NCI-H69 (cell line): ENCODE measurements at regions not wholly inside any gene's neighbourhood (a gene's known extent, or its start where the extent isn't known, plus 50 kb on each side); places are given as distances from the start of the nearest gene placed in this dataset.
"Not testable (repeated sequence)": the region's sequence is repeated elsewhere in the genome, so short reads cannot be mapped to it uniquely, and the experiment has no call there.

Experiments used
- DNase-seq: peaks from one replicate; lab custom pipeline; 2025; lab: John Stamatoyannopoulos, UW

- DNase-seq, result no peak
Observed at GRCh38 chr10:44567471-44567870, 182.6 kb upstream of the CXCL12 start.

GRCh38 chr10:44569193-44570091 is 184.5 kb upstream of the CXCL12 start:
- no peak for DNase-seq

GRCh38 chr10:44571701-44572100 is 186.8 kb upstream of the CXCL12 start:
- DNase-seq, result no peak

GRCh38 chr10:44572146-44572545 is 187.2 kb upstream of the CXCL12 start:
- DNase-seq, result no peak

GRCh38 chr10:44573821-44574220 is 188.9 kb upstream of the CXCL12 start:
- DNase-seq, result no peak

GRCh38 chr10:44574596-44575480 is 189.9 kb upstream of the CXCL12 start:
- no peak for DNase-seq

- DNase-seq, result no peak
Observed at GRCh38 chr10:44575601-44576380, 190.9 kb upstream of the CXCL12 start.

GRCh38 chr10:44576702-44577191 is 191.8 kb upstream of the CXCL12 start:
- no peak for DNase-seq

- no peak for DNase-seq
Observed at GRCh38 chr10:44577533-44577932, 192.6 kb upstream of the CXCL12 start.

GRCh38 chr10:44578271-44578670 is 193.4 kb upstream of the CXCL12 start:
- no peak for DNase-seq

GRCh38 chr10:44578963-44579362 is 194.1 kb upstream of the CXCL12 start:
- not testable (repeated sequence) for DNase-seq

- no peak for DNase-seq
Observed at GRCh38 chr10:44581996-44582395, 197.1 kb upstream of the CXCL12 start.

GRCh38 chr10:44587488-44588318 is 202.8 kb upstream of the CXCL12 start:
- no peak for DNase-seq

GRCh38 chr10:44589181-44589943 is 204.5 kb upstream of the CXCL12 start:
- DNase-seq, result no peak

- no peak for DNase-seq
Observed at GRCh38 chr10:44589944-44590449, 205.1 kb upstream of the CXCL12 start.

GRCh38 chr10:44591911-44592310 is 207.0 kb upstream of the CXCL12 start:
- no peak for DNase-seq

- no peak for DNase-seq
Observed at GRCh38 chr10:44593952-44594351, 209.1 kb upstream of the CXCL12 start.

GRCh38 chr10:44607116-44607515 is 222.2 kb upstream of the CXCL12 start:
- DNase-seq, result no peak

- DNase-seq, result no peak
Observed at GRCh38 chr10:44618910-44619309, 234.0 kb upstream of the CXCL12 start.

- no peak for DNase-seq
Observed at GRCh38 chr10:44619521-44619920, 234.6 kb upstream of the CXCL12 start.
